ENCODE measurements at regions not wholly inside any gene's neighbourhood (a gene's known extent, or its start where the extent isn't known, plus 50 kb on each side); places are given as distances from the start of the nearest gene placed in this dataset.

GRCh38 chr4:31035761-31036160, 315.6 kb downstream of the PCDH7 start:
- H3K4me3 ChIP-seq (ENCODE audit: low read depth, low read length), result no peak overlapping the region
- TF ChIP-seq, protein P1, sequence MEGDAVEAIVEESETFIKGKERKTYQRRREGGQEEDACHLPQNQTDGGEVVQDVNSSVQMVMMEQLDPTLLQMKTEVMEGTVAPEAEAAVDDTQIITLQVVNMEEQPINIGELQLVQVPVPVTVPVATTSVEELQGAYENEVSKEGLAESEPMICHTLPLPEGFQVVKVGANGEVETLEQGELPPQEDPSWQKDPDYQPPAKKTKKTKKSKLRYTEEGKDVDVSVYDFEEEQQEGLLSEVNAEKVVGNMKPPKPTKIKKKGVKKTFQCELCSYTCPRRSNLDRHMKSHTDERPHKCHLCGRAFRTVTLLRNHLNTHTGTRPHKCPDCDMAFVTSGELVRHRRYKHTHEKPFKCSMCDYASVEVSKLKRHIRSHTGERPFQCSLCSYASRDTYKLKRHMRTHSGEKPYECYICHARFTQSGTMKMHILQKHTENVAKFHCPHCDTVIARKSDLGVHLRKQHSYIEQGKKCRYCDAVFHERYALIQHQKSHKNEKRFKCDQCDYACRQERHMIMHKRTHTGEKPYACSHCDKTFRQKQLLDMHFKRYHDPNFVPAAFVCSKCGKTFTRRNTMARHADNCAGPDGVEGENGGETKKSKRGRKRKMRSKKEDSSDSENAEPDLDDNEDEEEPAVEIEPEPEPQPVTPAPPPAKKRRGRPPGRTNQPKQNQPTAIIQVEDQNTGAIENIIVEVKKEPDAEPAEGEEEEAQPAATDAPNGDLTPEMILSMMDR (IDR thresholded peaks at IDR 0.05; ENCODE audit: borderline replicate concordance, insufficient read depth, low read depth, low read length), result no peak

GRCh38 chr4:31037703-31038102, 317.5 kb downstream of the PCDH7 start:
- no peak overlapping the region for H3K4me3 ChIP-seq (ENCODE audit: low read depth, low read length)
- TF ChIP-seq, protein P1 (IDR thresholded peaks at IDR 0.05; ENCODE audit: borderline replicate concordance, insufficient read depth, low read depth, low read length), result no peak

DNA sequence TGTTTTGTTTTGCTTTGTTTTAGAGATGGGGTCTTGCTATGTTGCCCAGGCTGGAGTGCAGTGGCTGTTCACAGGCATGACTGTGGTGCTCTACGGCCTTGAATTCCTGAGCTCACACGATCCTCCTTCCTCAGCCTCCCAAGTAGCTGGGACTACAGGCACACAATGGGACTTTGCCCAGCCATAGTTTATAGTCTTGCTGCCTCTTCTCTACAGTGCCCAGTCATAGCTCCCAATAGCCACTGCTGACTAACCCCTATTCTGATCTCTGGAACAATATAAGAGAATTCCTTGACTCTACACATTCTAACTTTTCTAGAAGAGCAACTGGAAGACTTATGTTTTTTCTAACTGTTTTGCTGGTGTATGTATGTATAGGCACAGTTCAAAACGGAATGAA, 319.2 kb downstream of the PCDH7 start:
- H3K4me3 ChIP-seq (ENCODE audit: low read depth, low read length), result no peak overlapping the region
- TF ChIP-seq, protein P1 (IDR thresholded peaks at IDR 0.05; ENCODE audit: borderline replicate concordance, insufficient read depth, low read depth, low read length), result no peak

GRCh38 chr4:31040106-31040505, 319.9 kb downstream of the PCDH7 start:
- TF ChIP-seq, protein P1 (IDR thresholded peaks at IDR 0.05; ENCODE audit: borderline replicate concordance, insufficient read depth, low read depth, low read length), result no peak
- H3K4me3 ChIP-seq (ENCODE audit: low read depth, low read length), result no peak overlapping the region

DNA sequence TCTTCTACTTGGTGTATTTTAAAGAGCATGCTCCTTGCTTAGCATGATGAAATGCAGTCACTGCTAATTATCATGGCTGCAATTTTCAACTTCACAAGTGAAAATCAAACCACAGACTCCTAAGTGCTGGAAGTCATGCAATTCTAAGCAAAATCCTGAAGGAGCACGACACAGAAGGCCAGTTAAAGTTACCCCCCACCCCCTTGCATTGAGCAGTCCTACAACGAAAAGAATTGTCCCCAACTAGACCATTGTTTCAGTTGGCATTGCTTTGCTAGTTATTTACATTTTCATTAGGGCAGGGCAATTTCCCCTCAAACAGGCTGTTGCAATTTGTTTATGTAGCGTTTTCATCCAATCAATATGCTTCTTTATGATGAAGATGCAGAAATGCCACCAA, 321.2 kb downstream of the PCDH7 start:
- TF ChIP-seq, protein P1 (IDR thresholded peaks at IDR 0.05; ENCODE audit: borderline replicate concordance, insufficient read depth, low read depth, low read length), result no peak
- H3K4me3 ChIP-seq (ENCODE audit: low read depth, low read length), result no peak overlapping the region

- no peak overlapping the region for H3K4me3 ChIP-seq (ENCODE audit: low read depth, low read length)
- TF ChIP-seq, protein P1 (IDR thresholded peaks at IDR 0.05; ENCODE audit: borderline replicate concordance, insufficient read depth, low read depth, low read length), result no peak
Observed at GRCh38 chr4:31041853-31042252, 321.7 kb downstream of the PCDH7 start.

DNA sequence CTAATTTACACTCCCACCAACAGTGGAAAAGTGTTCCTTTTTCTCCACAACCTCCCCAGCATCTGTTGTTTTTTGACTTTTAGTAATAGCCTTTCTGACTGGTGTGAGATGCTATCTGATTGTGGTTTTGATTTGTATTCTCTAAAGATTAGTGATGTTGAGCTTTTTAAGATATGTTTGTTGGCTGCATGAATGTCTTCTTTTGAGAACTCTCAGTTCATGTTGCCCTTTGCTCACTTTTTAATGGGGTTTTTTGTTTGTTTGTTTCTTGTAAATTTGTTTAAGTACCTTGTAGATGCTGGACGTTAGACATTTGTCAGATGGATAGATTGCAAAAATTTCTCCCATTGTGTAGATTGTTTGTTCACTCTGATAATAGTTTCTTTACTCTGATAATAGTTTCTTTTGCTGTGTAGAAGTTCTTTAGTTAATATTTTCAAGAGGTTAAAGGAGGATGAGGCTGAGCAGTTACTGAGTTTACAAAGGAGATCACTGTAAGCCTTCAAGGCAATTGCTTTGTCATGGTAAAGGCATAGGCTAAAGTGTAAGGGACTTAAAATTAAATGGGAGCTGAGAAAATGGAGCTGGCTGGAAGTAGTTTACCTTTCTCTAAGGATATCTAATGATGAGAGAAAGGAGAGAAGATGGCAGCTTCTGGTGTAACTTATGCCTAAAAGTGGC, 323.4 kb downstream of the PCDH7 start:
- no peak overlapping the region for H3K4me3 ChIP-seq (ENCODE audit: low read depth, low read length)
- TF ChIP-seq, protein P1 (IDR thresholded peaks at IDR 0.05; ENCODE audit: borderline replicate concordance, insufficient read depth, low read depth, low read length), result no peak

Data from GM12875 (cell line).